ENCODE measurements at regions not wholly inside any gene's neighbourhood (a gene's known extent, or its start where the extent isn't known, plus 50 kb on each side); places are given as distances from the start of the nearest gene placed in this dataset.

DNA sequence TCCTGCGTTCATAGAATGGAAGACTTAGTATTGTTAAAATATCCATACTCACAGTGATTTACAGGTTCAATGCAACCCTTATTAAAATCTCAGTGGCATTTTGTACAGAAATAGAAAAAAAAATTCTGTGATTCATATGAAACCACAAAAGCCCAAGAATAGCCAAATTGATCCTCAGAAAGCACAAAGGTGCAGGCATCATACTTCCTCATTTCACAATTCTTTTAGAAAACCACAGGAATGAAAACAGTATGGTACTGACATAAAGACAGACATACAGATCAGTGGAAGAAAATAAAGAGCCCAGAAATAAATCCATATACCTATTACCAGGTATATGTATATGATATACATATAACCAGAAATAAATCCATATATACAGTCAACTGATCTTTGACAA lies 86.8 kb upstream of the MEGF10 start:
- ChIA-PET CTCF (no interaction called here), POLR2A (ENCODE audit: low non-redundant PET) (no interaction called here)
- DNase-seq (ENCODE audit: low spot score) = no peak
- H3K4me1 ChIP-seq (ENCODE audit: insufficient read depth, low read length, poor library complexity, severe bottlenecking) = no peaks in the 10 kb centered on the region
- H3K4me3 ChIP-seq (ENCODE audit: low read depth, low read length, poor library complexity, severe bottlenecking) = no peak overlapping the region
- intact Hi-C loops (cut with micrococcal nuclease; ENCODE audit: unreplicated experiment) = no loop called here
- no peak overlapping the region for H3K27ac ChIP-seq (ENCODE audit: low read depth, low read length, poor library complexity, severe bottlenecking)
- H3K27me3 ChIP-seq (replicated peaks; ENCODE audit: insufficient read depth, low read depth, low read length, poor library complexity) = no peaks in the 10 kb centered on the region
- TF ChIP-seq, protein P1, sequence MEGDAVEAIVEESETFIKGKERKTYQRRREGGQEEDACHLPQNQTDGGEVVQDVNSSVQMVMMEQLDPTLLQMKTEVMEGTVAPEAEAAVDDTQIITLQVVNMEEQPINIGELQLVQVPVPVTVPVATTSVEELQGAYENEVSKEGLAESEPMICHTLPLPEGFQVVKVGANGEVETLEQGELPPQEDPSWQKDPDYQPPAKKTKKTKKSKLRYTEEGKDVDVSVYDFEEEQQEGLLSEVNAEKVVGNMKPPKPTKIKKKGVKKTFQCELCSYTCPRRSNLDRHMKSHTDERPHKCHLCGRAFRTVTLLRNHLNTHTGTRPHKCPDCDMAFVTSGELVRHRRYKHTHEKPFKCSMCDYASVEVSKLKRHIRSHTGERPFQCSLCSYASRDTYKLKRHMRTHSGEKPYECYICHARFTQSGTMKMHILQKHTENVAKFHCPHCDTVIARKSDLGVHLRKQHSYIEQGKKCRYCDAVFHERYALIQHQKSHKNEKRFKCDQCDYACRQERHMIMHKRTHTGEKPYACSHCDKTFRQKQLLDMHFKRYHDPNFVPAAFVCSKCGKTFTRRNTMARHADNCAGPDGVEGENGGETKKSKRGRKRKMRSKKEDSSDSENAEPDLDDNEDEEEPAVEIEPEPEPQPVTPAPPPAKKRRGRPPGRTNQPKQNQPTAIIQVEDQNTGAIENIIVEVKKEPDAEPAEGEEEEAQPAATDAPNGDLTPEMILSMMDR (conservative IDR thresholded peaks at IDR 0.05; ENCODE audit: low read depth, low read length) = no peak
- TF ChIP-seq EZH2 (IDR thresholded peaks at IDR 0.05; ENCODE audit: borderline replicate concordance, low read depth, low read length, poor library complexity, severe bottlenecking) = no peak
- BruUV-seq (replicated peaks) = no TSS peak
- H3K36me3 ChIP-seq (ENCODE audit: insufficient read depth, low read length, poor library complexity, severe bottlenecking) = no peaks in the 10 kb centered on the region
- H3K9me3 ChIP-seq (ENCODE audit: low read depth, low read length, poor library complexity, severe bottlenecking) = no peaks in the 10 kb centered on the region

GRCh38 chr5:127205147-127205546 lies 85.4 kb upstream of the MEGF10 start:
- no peak for TF ChIP-seq EZH2 (IDR thresholded peaks at IDR 0.05; ENCODE audit: borderline replicate concordance, low read depth, low read length, poor library complexity, severe bottlenecking)
- TF ChIP-seq, protein P1 (conservative IDR thresholded peaks at IDR 0.05; ENCODE audit: low read depth, low read length) = no peak
- POLR2A ChIA-PET (ENCODE audit: low non-redundant PET) = no interaction called here
- BruUV-seq (replicated peaks) = no TSS peak
- CTCF ChIA-PET = no interaction called here
- Histone ChIP-seq H3K27me3 (replicated peaks; ENCODE audit: insufficient read depth, low read depth, low read length, poor library complexity) (peaks cover 3% of the 10 kb centered on the region), H3K4me3 (ENCODE audit: low read depth, low read length, poor library complexity, severe bottlenecking) (no peak overlapping the region), H3K4me1 (ENCODE audit: insufficient read depth, low read length, poor library complexity, severe bottlenecking) (no peaks in the 10 kb centered on the region), H3K9me3 (ENCODE audit: low read depth, low read length, poor library complexity, severe bottlenecking) (no peaks in the 10 kb centered on the region), H3K36me3 (ENCODE audit: insufficient read depth, low read length, poor library complexity, severe bottlenecking) (no peaks in the 10 kb centered on the region), H3K27ac (ENCODE audit: low read depth, low read length, poor library complexity, severe bottlenecking) (no peak overlapping the region)
- no peak for DNase-seq (ENCODE audit: low spot score)
- intact Hi-C loops (cut with micrococcal nuclease; ENCODE audit: unreplicated experiment) = no loop called here

DNA sequence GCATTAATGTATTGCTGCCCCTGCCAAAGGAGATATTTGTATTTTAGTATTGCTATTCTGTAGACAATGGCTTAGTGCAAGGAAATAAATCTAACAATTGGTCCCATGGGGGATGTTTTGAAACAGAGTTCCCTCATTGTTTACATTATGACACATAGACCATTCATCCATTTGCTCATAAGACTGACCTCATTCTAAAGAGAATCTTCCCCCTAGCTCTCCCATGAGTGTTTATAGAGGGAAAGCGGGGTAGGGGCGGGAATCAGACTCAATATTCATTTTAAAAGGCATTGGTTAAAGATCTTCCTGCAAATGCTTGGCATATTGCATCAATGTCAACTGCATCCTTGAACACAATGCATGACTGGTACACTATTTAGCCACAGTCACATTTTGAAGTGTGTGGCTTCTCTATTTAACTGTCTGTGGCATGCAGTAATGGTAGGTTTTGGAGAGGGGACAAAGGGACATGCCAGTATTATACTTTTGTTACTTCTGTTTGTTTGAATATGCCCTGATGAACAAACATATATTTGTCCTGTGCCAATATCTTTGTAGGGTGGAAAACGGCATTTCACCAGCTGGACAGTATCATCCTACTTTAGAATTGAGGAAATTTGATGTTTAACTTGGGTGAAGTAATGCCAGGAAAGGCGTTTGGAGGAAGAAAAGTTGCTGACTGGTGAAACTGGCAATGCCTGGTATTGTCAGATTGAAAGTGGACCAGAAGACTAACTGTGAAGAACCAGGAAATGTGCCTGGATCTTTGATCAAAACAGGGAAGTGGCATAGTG lies 84.1 kb upstream of the MEGF10 start:
- no peak overlapping the region for H3K27ac ChIP-seq (ENCODE audit: low read depth, low read length, poor library complexity, severe bottlenecking)
- CTCF ChIA-PET = no interaction called here

More for the DNA sequence above, 84.1 kb upstream of the MEGF10 start:
- no peak for TF ChIP-seq EZH2 (IDR thresholded peaks at IDR 0.05; ENCODE audit: borderline replicate concordance, low read depth, low read length, poor library complexity, severe bottlenecking)
- TF ChIP-seq, protein P1 (conservative IDR thresholded peaks at IDR 0.05; ENCODE audit: low read depth, low read length) = no peak
- no peaks in the 10 kb centered on the region for H3K9me3 ChIP-seq (ENCODE audit: low read depth, low read length, poor library complexity, severe bottlenecking)
- no TSS peak for BruUV-seq (replicated peaks)
- POLR2A ChIA-PET (ENCODE audit: low non-redundant PET) = no interaction called here
- no peaks in the 10 kb centered on the region for H3K36me3 ChIP-seq (ENCODE audit: insufficient read depth, low read length, poor library complexity, severe bottlenecking)
- peaks cover 12% of the 10 kb centered on the region for H3K27me3 ChIP-seq (replicated peaks; ENCODE audit: insufficient read depth, low read depth, low read length, poor library complexity)
- no peaks in the 10 kb centered on the region for H3K4me1 ChIP-seq (ENCODE audit: insufficient read depth, low read length, poor library complexity, severe bottlenecking)
- DNase-seq (ENCODE audit: low spot score) = peak; percentile 33
- H3K4me3 ChIP-seq (ENCODE audit: low read depth, low read length, poor library complexity, severe bottlenecking) = no peak overlapping the region
- intact Hi-C loops (cut with micrococcal nuclease; ENCODE audit: unreplicated experiment) = no loop called here

All from A673 (cell line).